ENCODE measurements at regions not wholly inside any gene's neighbourhood (a gene's known extent, or its start where the extent isn't known, plus 50 kb on each side); places are given as distances from the start of the nearest gene placed in this dataset.

DNA sequence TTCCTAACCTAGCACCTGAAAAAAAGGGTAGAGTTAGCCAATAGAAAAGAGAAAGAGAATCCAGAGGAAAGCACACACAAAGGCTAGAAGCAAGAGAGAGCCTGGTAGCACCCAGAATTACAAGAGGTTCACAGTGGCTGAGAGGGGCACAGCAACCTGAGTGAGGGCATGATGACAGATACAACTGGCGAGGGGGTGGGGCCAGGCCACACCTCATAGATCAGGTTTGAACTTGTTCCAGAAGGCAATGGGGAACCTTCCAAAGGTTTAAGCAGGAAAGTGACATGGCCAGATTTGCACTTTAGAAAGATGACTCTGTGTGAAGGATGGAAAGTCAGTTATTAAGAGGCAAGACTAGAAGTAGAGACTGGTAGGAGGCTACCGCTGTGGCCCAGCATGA is 148.0 kb downstream of the TTC32 start:
- Histone ChIP-seq H3K9me3 (no peaks in the 10 kb centered on the region), H3K27me3 (no peaks in the 10 kb centered on the region), H3K4me1 (peaks cover 0 to 7% (median 0%) of the 10 kb centered on the region in 4 donors), H3K4me3 (no peak overlapping the region), H3K36me3 (no peaks in the 10 kb centered on the region), H3K27ac (no peak overlapping the region)
- TF ChIP-seq POLR2A (IDR thresholded peaks at IDR 0.05) = no peak
- no peak for TF ChIP-seq EP300 (IDR thresholded peaks at IDR 0.05)
- TF ChIP-seq, protein P1, sequence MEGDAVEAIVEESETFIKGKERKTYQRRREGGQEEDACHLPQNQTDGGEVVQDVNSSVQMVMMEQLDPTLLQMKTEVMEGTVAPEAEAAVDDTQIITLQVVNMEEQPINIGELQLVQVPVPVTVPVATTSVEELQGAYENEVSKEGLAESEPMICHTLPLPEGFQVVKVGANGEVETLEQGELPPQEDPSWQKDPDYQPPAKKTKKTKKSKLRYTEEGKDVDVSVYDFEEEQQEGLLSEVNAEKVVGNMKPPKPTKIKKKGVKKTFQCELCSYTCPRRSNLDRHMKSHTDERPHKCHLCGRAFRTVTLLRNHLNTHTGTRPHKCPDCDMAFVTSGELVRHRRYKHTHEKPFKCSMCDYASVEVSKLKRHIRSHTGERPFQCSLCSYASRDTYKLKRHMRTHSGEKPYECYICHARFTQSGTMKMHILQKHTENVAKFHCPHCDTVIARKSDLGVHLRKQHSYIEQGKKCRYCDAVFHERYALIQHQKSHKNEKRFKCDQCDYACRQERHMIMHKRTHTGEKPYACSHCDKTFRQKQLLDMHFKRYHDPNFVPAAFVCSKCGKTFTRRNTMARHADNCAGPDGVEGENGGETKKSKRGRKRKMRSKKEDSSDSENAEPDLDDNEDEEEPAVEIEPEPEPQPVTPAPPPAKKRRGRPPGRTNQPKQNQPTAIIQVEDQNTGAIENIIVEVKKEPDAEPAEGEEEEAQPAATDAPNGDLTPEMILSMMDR (IDR thresholded peaks at IDR 0.05) = no peak
- DNase-seq (ENCODE audit: low spot score in 2 of 2) = no peak
- 94% methylated on average over 2 of the region's 2 CpGs for WGBS, 2 donors

DNA sequence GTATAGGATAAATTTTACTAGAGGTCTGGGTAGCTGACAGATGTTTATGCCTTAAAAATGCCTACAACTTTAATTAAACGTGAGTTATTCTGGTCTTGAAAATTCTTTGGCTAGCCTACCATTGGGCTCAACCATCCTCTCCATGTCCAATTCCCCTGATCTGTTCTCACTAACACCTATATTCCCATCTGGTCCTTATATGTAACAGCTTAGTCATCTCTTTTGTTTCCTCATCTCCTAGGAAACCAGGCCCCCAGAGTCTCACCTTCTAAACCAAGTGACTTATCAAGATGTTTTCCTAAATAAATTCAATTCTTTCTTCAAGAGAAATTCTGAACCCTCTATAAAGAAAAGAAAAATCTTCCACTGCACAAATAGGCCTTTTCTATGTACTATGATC is 148.5 kb downstream of the TTC32 start:
- H3K4me3 ChIP-seq = no peak overlapping the region
- TF ChIP-seq EP300 (IDR thresholded peaks at IDR 0.05) (no peak), POLR2A (IDR thresholded peaks at IDR 0.05) (no peak)
- TF ChIP-seq, protein P1 (IDR thresholded peaks at IDR 0.05) = no peak

DNA sequence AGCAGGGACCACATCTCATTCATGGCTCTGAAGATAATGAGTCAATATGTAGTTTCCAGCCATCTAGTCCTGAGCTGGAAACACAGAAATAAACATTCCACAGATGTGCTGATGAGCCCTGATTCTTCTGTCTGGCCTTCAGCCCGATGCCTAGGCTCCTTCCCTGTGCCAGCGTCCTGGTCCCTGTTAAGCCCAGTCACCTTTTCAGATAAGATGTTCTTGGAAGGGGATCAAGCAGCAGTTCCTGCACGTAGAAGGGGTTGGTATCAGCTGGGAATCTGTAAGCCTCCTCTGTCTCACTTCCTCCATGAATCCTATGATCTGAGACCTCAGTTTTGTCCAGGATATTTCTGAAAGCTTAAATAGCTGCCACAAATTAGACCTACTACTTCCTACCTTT is 149.3 kb downstream of the TTC32 start:
- DNase-seq (ENCODE audit: low spot score in 2 of 2) = no peak
- peaks cover 0 to 7% (median 0%) of the 10 kb centered on the region in 4 donors for H3K4me1 ChIP-seq

More for the DNA sequence above, 148.5 kb downstream of the TTC32 start:
- no peak overlapping the region for H3K27ac ChIP-seq
- peaks cover 0 to 7% (median 0%) of the 10 kb centered on the region in 4 donors for H3K4me1 ChIP-seq
- 79 to 88% methylated on average over 1 of the region's 1 CpG for WGBS, 2 donors
- no peaks in the 10 kb centered on the region for H3K9me3 ChIP-seq
- DNase-seq (ENCODE audit: low spot score in 2 of 2) = no peak
- no peaks in the 10 kb centered on the region for H3K36me3 ChIP-seq
- H3K27me3 ChIP-seq = no peaks in the 10 kb centered on the region

DNA sequence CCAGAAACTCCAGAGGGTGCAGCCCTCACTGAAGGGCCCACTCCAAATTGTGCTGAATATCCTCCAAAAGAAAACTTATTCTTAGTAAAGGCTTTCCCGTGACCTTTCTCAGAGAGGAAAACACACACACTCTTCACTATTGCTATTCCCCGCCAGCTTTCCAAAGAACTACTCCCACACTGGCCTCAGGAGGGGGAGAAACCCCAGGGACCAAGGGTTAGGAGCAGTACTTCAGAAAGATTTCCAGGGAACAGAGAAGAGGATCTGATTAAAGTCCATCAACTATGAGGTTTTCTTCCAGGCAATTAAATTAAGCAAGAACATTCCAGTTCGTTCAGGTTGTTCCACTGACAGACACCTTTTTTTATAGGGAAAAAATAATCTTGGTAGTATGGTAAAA is 150.2 kb downstream of the TTC32 start:
- Histone ChIP-seq H3K4me3 (no peak overlapping the region), H3K36me3 (no peaks in the 10 kb centered on the region), H3K9me3 (no peaks in the 10 kb centered on the region), H3K4me1 (peaks cover 0 to 7% (median 0%) of the 10 kb centered on the region in 4 donors), H3K27me3 (no peaks in the 10 kb centered on the region), H3K27ac (no peak overlapping the region)
- WGBS, 2 donors = 46 to 65% methylated on average over 3 of the region's 3 CpGs
- TF ChIP-seq, protein P1 (IDR thresholded peaks at IDR 0.05) = no peak
- TF ChIP-seq POLR2A (IDR thresholded peaks at IDR 0.05) (no peak), EP300 (IDR thresholded peaks at IDR 0.05) (no peak)
- DNase-seq (ENCODE audit: low spot score in 2 of 2) = no peak

More for the DNA sequence above, 149.3 kb downstream of the TTC32 start:
- 85 to 94% methylated on average over 3 of the region's 3 CpGs for WGBS, 2 donors
- Histone ChIP-seq H3K27me3 (no peaks in the 10 kb centered on the region), H3K9me3 (no peaks in the 10 kb centered on the region), H3K27ac (no peak overlapping the region), H3K36me3 (no peaks in the 10 kb centered on the region), H3K4me3 (no peak overlapping the region)
- TF ChIP-seq POLR2A (IDR thresholded peaks at IDR 0.05) (no peak), EP300 (IDR thresholded peaks at IDR 0.05) (no peak)
- TF ChIP-seq, protein P1 (IDR thresholded peaks at IDR 0.05) = no peak

DNA sequence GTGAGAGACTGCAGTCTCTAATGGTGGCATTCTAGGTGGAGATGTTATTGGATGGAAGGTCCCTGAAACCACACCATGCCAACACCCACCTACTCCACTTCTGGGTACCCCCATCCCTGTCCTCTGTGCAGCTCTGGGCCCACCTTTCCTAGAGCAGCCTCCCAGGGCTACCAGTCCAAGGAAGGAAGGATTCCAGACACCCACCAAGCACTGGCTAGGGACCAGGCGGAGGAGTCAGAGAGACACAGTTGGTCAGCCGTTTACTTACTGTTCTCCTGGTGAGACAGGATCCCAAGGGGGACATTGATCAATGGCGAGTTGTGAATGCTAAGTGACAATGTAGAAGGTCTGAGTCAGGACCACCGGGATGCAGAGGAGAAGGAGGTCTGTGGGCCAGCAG is 151.6 kb downstream of the TTC32 start:
- no peaks in the 10 kb centered on the region for H3K27me3 ChIP-seq
- H3K4me1 ChIP-seq = peaks cover 0 to 7% (median 0%) of the 10 kb centered on the region in 4 donors
- H3K27ac ChIP-seq = no peak overlapping the region
- TF ChIP-seq EP300 (IDR thresholded peaks at IDR 0.05) (no peak), POLR2A (IDR thresholded peaks at IDR 0.05) (no peak)
- TF ChIP-seq, protein P1 (IDR thresholded peaks at IDR 0.05) = no peak
- H3K9me3 ChIP-seq = no peaks in the 10 kb centered on the region
- 87 to 94% methylated on average over 4 of the region's 4 CpGs for WGBS, 2 donors
- no peaks in the 10 kb centered on the region for H3K36me3 ChIP-seq
- H3K4me3 ChIP-seq = no peak overlapping the region
- no peak for DNase-seq (ENCODE audit: low spot score in 2 of 2)
